Spleen (tissue), 3 donors: ENCODE measurements at regions not wholly inside any gene's neighbourhood (a gene's known extent, or its start where the extent isn't known, plus 50 kb on each side); places are given as distances from the start of the nearest gene placed in this dataset.

Experiments
- POLR2A ChIP-seq, 3 donors: fragments of 450-650 bp; IDR thresholded peaks; one replicate each; pipeline ENCODE4 v1.5.1; 2017; ENCODE audit warnings: antibody characterized with exemption in 3 of 3, mild to moderate bottlenecking in 1 of 3
- POLR2AphosphoS5 ChIP-seq, 3 donors: sonication (generic); formaldehyde crosslinking; IDR thresholded peaks; one replicate each; pipeline ENCODE4 v1.5.1; 2017; ENCODE audit warnings: antibody characterized with exemption in 3 of 3

GRCh38 chr12:85394809-85395208 is 114.8 kb downstream of the ALX1 start:
- TF ChIP-seq POLR2AphosphoS5 (IDR thresholded peaks at IDR 0.05) (no peak), POLR2A (IDR thresholded peaks at IDR 0.05) (no peak)
